ENCODE measurements at regions not wholly inside any gene's neighbourhood (a gene's known extent, or its start where the extent isn't known, plus 50 kb on each side); places are given as distances from the start of the nearest gene placed in this dataset.

DNA sequence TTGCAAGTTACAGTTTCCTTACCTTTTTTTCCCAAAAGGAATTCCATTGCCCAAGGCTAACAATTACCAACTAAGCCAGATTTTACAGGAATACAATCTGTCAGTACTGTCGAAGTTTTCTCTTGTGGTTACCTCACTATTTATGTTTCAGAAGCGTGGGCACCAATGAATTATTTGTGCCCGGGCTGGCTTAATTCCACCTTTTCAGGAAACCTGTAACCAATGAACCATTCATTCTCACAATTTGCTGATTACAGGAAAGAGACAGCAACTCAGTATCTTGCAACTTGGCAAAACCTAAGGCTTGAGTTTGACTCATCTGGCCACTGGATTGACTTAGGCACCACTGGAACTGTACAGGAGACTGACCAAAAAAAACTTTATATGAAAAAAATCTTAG, 485.6 kb downstream of the INHBA start:
- DNase-seq = no peak

DNA sequence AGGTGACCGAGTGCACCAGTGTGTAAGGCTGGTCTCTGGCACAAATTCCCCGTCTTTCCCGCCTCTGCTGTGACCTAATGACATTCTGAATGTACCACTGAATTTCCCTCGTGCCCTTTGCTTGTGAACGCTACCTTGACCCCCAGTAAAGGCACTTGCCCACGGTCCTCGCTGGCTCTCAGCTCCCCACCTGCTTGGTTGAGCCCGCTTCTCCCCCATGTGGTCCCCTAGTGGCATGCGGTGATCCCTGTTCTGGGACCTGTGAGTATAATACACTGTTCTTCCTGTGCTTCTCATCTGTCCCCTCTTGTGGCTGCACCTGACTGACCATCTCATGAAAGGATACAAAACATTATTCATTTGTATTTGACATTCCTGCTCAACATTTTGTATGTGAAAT, 495.7 kb downstream of the INHBA start:
- DNase-seq = no peak

DNA sequence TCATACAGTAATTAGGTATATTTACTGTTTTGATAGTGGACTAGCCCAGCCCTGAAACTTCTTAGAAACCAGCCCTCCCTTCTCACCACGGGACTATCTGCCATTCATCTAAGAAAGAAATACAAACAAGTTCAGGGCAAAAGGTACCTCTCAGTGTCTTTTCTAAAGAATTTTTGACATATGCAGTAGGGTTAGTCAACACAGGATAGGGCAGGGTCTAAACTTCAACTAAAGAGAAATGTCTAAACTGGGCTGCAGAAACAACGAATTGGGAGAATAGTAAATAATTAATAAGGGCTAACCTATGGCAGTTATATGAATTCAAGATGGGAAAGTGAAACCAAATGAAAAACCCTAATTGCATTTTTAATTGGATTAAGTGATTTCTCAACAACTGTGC, 496.6 kb downstream of the INHBA start:
- DNase-seq = no peak

DNA sequence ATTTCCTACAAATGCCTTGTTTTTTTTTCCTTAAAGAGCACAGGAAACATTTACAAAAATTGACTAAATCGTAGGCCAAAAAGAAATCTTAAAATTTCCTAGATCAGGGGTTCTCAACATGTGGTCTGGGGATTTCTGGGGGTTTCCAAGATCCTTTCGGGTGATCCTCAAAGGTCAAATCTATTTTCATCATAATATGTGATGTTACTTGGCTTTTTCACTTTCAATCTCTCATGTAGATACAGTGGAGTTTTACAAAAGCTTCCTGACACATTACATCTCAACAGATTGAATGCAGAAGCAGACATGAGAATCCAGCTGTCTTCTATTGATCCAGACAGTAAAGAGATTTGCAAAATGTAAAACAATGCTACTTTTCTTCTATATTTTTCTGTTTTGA, 497.3 kb downstream of the INHBA start:
- no peak for DNase-seq

DNA sequence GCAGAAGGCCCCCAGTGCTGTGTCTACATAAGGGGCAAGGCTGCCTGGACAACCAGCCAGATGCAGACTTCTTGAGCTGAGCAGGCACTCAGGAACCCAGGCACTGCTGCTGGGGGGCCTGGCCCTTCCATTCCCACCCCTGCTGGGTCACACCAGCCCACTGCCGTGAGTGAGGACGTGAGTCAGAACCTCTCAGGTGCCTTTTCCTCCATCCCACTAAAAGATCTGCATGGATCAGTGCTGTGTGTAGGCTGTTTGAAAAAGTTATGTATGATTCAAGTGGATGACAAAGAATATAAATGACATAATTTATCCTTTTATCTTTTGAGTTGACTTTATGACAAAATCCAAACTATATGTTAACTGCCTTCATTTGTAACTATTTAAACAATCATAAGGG, 499.3 kb downstream of the INHBA start:
- DNase-seq = no peak

DNA sequence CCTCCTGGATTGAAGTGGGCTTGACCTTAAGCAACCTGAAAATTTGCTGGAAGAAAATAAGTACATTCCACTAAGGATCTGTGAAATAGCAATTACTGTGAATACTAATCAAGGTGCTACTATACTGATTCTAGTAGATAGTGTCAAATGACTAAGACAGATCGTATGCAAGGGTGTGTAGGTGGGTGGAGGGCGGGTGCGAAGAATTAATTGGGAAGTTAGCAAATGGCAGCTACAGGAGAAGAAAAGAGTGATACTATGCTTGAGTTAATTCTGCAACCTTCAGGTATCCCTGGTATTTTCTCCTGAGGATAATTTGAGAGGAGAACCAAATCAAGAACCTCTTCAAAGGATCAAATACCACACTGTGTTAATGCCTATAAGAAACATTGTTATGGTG, 501.9 kb downstream of the INHBA start:
- no peak for DNase-seq

DNA sequence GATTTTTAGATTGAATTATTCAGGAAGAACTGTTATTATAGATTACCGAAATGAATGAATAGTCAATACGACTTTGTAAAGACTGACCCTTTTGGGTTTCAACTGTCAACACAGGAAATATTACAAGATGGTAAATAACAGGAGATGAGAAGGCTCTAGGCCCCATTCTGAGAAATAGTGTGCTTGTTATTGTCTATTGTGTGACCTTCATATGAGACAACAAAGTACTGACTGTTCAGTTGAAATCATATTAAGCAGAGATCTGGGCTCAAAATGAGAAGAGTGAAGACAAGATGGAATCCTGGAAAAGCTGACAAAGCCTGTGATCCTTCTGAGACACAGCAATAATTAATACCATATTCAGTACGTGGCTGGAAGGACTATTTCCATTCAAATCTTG, 503.8 kb downstream of the INHBA start:
- no peak for DNase-seq

DNA sequence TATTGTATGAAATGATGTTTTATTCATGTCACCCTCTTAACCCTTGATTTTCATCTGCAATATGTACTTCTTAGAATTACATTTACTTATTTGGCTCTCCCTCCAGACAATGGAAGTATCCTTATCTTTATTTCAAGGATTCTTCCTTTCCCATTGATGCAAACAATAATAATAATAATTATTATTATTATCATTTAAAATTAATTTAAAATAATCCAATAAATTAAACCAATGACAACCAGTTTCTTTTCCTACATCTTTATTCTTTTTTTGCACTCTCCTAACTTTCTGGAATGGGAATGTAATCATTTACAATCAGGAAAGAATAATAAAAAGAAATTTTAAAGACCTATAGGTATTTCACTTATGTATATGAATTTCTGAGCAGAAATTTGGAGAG, 504.4 kb downstream of the INHBA start:
- no peak for DNase-seq

DNA sequence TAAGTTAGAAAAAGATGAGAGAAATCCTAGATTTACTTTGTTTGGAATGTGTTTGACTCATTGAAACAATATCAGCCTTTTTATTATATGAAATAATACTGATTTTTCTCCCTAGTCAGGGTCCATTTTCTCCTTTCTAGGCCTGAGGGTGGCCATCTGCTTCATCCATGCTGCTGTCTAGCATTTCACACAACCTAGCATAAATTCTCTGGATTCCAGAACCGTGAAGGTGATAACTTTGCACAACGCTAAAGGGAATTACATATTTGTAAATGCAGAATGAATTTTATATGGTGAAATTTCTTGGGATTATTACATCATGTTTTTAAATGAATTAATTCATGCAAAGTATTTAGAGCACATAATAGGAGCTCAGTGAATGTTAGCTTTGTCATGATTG, 505.1 kb downstream of the INHBA start:
- DNase-seq = no peak

DNA sequence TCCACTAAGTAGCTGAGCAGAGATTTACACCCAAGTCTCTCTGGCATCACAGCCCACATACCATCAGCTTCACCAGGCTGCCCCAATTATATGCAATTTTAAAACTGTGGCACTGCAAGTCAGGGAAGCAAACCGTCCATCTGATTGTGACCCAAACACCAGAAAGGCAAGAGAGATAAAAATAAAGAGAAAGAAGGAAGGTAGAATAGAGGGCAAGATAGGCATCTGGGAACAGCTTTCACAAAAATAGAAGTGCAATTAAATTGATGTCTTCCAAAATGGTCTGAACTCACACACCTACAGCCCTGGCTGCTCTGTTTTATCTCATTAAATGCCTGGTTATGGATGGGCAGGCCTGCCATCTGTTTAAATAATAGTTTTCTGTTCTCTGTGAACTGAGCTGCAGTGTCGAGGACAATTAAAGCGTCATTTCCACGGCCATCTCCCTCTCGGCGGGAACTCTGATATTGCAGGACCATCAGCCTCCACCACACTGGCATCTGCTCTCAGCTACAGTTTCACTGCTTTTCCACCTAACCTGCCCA, 509.1 kb downstream of the INHBA start:
- no peak for DNase-seq

DNA sequence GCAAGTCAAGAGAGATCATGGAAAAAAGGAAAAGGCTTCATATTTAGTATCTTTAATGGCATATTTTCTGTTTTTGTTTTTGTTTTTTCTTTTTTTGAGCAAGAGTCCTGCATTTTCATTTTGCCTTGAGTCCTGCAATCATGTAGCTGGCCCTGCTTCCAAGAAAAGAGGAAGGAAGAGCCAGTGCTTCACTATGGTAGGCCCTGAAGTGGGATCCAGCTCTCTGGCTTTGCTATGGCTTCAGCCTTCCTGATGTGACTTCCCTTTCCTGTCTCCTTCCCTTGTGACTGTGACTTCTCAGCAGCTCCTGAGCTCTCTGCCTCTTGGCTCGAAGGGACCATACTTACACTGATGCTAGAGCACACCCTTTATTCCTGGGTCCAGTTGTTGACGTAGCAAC, 512.3 kb downstream of the INHBA start:
- DNase-seq = no peak

DNA sequence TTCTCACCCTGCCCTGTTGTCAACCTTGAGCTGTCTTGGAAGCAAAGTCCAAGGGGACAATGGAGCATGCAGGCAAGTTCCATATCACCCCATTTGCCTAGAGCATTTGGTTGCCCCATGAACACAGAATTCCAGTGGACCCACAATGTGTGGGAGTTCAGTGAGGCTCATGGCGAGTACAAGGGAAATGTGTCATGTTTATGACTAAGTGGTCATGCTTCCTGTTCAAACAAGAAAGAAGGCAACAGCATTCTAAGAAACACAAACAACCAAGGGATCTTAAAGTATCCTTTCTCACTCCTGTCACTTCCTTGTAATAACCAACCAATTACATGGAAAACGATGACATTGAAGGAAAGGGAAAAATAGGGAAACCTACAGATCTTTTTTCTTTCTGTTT, 513.0 kb downstream of the INHBA start:
- no peak for DNase-seq

DNA sequence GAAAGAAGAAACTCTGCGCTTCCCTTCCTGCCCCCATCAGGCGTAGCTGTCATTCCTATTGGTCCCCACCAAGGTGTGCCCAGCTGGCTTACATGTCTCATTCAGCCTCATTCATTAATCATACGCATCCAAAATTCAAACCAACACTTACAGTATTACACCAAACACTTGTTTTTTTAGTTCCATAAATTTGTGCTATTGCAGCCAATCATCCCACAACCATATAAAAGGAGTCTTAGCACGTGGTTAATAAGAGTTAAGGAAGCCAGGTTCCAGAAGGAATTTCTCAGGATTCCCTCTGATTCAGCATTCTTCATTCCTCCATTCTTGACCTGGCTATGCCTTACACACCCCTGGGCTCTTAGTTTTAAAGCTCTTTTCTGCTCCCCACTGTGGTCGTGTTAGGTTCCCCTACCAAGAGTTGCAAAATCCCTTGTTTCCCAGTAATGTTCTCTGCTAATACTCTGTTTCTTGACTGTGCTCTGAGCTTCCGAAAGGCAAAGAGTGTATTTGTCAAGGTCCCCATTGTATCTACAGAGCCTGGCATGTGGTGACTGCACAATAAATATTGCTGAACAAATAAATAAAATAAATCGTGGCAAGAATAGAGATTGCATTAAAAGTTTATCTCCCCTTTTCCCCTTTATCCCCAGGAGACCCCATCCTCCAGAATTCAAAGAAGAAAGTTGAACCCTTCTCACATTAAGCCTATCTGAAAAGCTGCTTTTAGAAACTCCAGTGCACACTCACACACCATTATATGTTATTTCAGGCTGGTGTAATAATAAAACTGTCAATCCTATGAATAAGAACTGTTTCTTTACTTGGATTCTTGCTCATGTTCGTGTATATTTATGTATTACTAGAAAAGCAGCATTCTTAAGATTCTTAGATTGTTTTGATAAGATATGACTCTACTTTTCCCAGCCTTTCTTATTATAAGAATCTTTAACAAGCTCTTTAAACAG, 514.4 kb downstream of the INHBA start:
- DNase-seq = no peak

DNA sequence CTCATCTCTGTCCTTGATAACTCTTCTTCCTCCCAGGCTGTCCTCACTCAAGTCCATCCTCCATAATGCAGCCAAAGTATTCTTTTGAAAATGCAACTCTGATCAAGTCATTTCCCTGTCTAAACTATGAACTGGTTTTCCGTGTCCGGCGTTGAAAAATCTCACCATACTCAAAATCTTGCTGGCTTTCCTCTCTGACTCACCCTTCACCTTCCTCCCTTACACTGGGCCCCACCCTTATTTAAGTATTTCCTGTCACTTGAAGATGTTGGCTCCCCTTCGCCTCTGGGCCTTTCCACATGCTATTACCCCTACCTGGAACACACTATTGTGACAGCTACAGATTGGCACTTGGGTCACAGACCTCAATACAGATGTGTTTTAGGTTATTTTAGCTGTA, 515.6 kb downstream of the INHBA start:
- no peak for DNase-seq

DNA sequence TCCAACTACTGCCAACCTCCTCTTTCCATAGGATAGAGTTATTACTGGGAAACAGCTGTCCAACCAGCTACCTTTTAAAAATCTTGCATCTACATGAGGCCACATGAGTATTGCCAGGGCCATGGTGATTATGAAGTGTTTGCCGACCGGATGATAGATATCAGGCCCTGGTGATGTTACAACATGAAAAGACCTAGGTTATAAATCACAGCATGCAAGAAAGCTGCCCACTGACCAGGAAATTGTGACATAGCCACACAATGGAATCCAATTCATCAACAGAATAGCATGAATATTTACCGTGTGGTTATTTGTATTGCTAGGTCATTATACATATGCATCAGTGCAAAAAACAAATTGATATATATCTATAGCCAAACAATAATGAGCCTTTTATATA, 517.0 kb downstream of the INHBA start:
- DNase-seq = no peak

DNA sequence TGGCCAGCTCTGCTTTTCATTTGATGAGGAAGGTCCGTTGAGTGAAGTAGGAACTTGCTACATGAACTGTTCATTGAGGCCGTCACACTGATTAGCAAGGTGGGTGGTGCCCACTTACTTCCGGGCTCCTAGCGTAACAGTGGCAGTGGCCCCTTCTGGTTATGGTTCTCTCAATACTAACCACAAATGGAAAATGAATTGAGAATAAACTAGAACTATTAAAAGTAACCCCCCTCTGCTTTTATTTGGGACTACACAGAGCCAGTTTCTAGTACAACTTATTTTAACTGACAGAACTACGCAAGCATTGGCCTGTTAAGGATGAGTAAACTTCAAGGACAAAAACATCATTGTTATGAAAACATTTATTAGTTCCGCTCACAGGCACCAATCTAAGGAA, 519.1 kb downstream of the INHBA start:
- DNase-seq = no peak

DNA sequence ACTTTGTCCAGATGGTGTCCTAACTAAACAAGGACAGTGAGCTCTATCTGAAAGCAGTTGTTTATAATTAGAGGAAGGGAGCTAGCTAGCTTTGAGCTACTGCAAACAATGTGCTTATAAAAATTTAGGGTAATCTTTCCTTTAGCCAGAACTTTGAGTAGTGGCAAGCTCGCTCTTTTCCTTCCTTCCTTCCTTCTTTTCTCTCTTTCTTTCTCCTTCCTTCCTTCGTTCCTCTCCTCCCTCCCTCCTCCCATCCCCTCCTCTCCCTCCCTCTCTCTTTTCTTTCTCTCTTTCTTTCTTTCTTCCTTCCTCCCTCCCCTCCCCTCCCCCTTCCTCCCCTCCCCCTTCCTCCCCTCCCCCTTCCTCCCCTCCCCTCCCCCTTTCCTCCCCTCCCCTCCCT, 520.1 kb downstream of the INHBA start:
- DNase-seq = no peak

DNA sequence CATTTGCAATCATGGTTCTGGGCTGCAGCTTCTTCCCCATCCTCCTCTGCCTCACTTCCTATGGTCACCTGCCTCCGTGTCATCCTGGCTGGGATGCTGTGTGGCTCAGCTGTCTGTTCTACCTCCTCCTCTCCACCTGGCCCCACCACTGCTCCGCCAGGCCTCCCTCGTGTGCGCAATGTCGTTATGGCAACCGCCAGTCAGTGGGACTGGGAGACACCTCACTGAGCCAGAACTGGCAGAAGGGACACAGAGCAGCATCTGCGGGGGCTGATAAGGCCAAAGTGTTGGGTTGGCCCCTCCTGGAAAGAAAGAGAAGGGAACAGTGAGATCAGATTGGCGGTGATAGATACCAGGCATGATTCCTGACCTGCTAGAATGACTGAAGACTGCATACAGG, 527.5 kb downstream of the INHBA start:
- no peak for DNase-seq

DNA sequence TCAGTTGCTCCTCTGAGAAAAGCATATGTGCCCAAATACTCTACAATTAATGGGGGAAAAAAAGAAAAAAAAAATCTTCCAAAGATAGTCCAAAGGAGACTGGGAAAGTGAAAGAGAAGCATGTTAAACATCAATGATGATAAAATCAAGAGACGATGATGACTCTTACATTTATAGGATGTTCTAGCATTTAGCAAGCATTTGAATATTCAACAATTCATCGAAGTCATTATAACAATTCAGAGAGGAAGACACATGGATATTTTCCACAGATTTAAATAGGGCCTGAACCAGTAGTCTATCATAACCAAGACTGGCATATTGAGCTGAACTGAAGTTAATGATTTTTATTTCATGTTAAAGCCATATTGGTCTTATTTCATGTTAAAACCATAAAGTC, 528.4 kb downstream of the INHBA start:
- DNase-seq = no peak

DNA sequence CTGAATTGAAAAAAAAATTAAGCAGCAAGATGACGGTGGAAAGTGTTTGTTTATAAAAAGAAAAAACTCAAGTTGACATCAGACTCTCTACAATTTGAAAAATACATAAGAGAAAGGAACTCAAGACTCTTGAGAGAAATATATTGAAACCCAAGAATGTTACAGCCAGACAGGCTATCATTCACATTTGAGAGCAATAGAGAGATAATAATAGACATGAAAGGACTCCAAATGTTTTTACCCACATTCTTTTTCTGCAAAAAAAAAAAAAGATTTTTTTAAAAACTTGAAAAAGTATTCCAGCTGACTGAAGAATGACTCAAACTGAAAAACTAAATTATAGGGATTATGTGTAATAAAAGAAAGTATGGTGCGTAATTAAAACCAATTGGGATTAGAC, 532.4 kb downstream of the INHBA start:
- DNase-seq = no peak

DNA sequence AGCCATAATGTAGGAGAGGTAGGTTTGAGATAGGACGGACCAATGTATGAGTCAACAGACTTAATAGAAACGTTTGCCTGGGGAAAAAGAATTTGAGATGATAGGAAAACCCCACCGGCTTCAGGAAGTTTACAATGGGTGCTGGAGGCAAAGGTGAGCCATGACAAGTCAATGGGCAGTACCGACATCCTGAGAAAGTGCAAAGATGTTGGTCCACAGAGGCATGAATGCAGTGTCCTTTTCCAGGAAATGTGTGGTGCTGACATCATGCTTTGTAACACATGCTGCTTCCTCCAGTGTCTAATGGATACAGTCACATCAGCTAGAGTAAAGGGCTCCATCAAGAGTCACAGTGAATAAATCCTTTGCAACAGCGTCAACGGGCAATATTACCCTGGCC, 533.6 kb downstream of the INHBA start:
- no peak for DNase-seq

DNA sequence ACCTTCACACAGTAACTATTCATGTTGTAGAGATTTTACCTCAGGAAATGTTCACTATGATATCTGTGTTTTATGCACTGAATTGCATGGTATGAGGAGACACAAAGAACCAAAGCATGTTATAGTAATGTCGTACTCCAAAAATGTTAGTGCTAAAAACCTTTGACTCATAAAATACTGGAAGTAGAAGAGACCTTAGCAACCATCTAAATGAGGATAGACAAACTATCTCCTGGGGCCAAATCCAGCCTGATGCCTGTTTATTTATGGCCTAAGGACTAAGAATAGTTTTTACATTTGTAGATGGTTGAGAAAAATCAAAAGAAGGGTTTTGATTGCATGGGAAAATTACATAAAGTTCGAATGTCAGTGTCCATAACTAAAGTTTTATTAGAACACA, 535.1 kb downstream of the INHBA start:
- DNase-seq = no peak

DNA sequence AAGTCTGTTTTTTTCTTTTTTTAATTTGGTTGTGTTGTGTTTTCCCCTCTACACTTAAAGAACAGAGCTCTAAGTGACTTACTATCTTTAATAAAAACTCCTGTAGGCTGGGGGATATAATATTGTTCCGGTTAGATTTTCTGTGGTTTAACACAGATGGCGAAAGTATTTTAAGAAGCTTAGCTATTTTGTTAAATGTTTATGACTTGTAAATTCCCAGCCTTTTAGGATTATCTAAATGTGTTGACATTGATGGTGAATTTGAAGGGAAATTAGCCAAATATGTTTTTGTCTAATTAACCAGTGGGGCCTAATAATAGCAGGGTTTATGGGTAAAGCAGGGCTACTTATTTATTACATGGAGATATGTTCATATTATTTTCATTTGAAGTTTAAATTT, 538.5 kb downstream of the INHBA start:
- DNase-seq = no peak

DNA sequence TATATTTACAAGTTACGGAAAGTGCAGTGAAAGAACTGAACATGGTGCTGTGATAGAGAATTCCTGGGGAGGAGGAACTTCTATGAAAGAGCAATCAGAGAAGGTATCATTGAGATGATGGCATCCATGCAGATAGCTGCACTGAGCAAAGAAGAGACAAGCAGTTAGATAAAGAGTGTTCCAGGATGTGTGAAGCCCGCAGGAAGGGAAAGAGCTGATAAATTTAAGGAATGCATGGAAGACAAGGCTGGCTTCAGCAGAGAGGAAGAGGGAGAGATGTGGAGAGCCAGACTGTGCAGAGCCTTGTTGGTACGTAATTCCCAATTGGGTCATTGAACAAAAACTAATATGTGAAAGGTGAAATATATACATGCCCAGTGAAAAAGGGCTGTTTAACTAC, 538.9 kb downstream of the INHBA start:
- DNase-seq = no peak

DNA sequence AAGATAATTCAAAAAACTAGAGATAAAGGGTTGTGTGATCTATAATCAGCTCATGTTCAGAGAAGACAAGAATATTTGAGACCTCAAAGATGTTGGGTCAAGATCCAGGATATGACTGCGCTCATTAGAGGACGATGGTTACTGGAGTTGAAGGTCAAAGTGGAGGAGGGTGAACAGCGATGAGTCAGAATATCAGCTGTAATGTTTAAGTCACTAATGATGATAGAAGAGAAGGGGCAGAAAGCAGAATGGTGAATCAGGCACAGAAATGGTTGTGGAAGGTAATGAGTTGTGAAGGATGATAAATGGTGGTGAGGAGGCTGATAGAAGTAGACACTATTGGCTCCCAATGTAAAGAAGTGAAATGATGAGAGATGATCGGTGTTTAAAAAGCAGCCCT, 540.3 kb downstream of the INHBA start:
- DNase-seq = no peak

Data from NCI-H2081 (cell line).